HUDEP-2 (cell line): ENCODE measurements at regions not wholly inside any gene's neighbourhood (a gene's known extent, or its start where the extent isn't known, plus 50 kb on each side); places are given as distances from the start of the nearest gene placed in this dataset.
"Not testable (repeated sequence)": the region's sequence is repeated elsewhere in the genome, so short reads cannot be mapped to it uniquely, and the experiment has no call there.

Source experiments
- DNase-seq, 76 experiments: peaks; one replicate each; lab custom pipeline; 2025; ENCODE audit not compliant: unreplicated experiment in 76 of 76; lab: John Stamatoyannopoulos, UW

- no peak for DNase-seq
These were observed 120.0 kb downstream of the KCNA5 start for GRCh38 chr12:5163661-5164060.

GRCh38 chr12:5165296-5165970 is 121.8 kb downstream of the KCNA5 start:
- DNase-seq, result no peak

GRCh38 chr12:5166976-5167375 is 123.3 kb downstream of the KCNA5 start:
- no peak for DNase-seq

DNA sequence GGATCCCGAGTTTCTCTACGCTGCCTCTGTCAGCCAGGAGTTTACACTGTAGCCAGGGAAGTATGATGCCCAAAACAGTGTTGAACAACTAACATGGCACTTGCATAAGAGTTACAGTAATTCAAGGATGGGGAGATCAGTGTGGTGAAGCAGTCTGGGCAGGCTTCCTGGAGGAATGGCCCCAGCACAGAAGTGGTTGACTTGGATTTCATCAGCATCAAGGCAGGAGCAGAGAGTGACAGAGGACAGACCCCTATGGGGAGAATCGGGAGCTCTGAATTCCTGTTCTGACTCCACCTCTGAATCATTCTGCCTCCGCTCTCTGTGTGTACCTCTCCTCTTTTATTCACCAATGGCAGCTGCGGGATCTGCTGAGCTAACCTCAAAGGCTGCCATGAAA is 124.5 kb downstream of the KCNA5 start:
- no peak for DNase-seq

- no peak for DNase-seq
These were observed 127.2 kb downstream of the KCNA5 start for GRCh38 chr12:5170844-5171243.

DNA sequence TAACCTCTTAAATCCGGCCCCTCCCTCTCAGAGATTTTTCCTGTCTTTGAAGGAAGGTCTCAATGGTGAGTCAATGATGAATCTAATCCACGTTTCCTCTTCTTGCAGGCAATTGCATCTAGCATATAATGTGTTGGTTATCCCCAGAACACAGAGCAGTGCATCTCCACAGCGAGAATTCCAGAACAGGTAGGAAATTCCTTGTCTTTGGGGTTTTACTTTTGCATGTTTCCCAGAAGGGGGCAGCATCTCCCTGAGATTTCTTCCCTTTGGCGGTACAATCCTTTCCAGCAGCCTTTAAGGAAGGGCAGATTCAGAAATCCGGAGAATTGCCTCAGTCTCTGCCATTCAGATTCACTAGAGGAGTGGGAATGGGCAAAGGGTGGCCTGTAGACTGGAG is 128.0 kb downstream of the KCNA5 start:
- DNase-seq, result peak in 12 of 76 experiments; percentile 2 to 24 (median 11)

GRCh38 chr12:5172886-5173285 is 129.2 kb downstream of the KCNA5 start:
- no peak for DNase-seq

DNA sequence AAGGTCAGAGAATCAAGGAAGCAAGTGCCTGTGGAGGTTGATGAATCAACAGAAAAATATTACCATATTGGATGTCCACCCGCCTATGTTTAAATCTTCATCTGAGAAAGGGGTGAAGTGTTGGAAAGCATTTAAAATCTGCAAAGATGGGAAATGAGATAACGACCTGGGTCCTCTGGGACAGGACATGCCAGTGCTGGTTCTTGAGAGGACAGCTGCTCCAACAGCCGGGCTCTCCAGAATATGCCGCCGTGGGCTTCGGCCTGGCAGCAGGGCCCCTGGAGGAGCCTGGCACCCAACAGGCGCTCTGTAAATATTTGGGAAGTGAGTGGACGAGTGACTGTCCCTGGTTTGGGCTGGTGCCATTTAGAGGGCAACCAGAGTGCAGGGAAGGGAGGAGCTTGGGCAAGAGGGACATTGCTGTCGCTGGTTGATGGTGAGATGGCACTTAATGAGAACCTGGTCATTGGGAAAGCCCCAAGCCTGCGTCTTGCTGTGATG is 129.9 kb downstream of the KCNA5 start:
- DNase-seq, result no peak

DNA sequence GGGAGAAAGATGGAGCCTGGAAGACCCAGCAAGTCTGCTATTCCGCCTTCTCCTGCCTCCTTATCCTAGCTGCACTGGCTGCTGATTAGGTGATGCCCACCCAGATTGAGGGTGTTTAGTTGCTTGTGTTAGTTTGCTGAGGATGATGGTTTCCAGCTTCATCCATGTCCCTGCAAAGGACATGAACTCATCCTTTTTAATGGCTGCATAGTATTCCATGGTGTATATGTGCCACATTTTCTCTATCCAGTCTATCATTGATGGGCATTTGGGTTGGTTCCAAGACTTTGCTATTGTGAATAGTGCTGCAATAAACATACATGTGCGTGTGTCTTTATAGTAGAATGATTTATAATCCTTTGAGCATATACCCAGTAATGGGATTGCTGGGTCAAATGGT is 131.7 kb downstream of the KCNA5 start:
- DNase-seq, result not testable (repeated sequence)

DNA sequence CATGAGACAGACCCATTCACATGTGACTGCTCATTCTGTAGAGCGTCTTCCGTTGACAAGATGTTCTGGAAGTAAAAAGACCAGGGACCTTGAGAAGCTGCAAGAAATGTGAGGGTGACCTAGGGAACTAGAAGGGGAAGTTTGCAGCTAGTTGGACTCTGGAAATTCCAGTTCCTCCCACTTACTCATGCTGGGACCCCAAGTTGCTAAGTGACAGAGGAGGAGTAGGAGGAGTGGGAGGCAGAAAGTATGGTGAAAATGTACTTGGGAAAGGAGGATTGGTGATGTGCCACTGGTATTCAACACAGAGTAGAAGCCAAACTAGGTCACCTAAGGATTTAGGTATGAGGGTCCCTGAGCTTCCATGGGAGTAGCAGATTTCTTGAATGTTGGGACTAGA is 132.4 kb downstream of the KCNA5 start:
- no peak for DNase-seq

GRCh38 chr12:5177096-5177495 is 133.4 kb downstream of the KCNA5 start:
- peak in 1 of 76 experiments; percentile 28 for DNase-seq

GRCh38 chr12:5177731-5178130 is 134.1 kb downstream of the KCNA5 start:
- peak in 4 of 76 experiments; percentile 3 to 25 (median 11) for DNase-seq

DNA sequence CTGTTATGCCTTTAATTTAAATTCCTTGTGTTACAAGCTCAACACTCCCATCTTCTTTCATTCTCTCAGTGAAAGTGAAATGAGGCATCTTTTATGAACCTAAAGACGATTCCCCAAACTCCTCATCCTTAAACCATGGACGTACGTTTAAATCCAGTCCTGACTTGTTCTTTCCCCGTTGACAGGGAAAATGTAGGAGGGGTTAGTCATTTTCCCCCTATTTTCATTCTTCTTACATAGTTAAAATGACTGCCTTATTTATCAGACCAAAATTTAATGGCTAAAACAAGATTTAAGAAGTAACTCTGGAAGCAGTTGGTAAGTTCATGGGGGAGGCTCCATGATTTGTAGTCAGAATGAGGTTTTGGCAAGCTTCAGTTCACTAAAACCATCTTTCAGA is 134.9 kb downstream of the KCNA5 start:
- no peak for DNase-seq

GRCh38 chr12:5180496-5180895 is 136.8 kb downstream of the KCNA5 start:
- no peak for DNase-seq

GRCh38 chr12:5184186-5184585 is 140.5 kb downstream of the KCNA5 start:
- no peak for DNase-seq

- DNase-seq, result no peak
These were observed 141.9 kb downstream of the KCNA5 start for GRCh38 chr12:5185435-5186069.

- no peak for DNase-seq
These were observed 143.0 kb downstream of the KCNA5 start for GRCh38 chr12:5186715-5187114.

DNA sequence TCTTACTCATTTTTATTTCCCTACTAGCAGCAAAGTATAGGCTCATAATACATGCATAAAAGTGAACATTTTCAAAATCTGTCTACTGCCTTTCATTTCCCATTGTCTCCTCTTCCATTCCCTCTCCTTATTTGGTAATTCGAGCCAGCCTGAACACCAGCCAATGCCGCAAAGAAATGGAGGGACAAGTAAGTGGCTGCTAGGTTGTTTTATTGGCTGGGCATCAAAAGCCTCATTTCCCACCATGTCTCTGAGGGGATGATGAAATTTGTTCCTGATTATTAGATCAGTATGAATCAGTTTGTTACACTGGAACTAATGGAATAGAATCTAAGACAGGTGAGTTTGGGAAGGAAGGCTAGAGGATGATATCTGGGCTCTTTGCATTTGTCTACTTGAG is 143.5 kb downstream of the KCNA5 start:
- DNase-seq, result no peak

GRCh38 chr12:5188472-5188871 is 144.8 kb downstream of the KCNA5 start:
- DNase-seq, result no peak

- DNase-seq, result no peak
These were observed 145.5 kb downstream of the KCNA5 start for GRCh38 chr12:5189173-5189572.

DNA sequence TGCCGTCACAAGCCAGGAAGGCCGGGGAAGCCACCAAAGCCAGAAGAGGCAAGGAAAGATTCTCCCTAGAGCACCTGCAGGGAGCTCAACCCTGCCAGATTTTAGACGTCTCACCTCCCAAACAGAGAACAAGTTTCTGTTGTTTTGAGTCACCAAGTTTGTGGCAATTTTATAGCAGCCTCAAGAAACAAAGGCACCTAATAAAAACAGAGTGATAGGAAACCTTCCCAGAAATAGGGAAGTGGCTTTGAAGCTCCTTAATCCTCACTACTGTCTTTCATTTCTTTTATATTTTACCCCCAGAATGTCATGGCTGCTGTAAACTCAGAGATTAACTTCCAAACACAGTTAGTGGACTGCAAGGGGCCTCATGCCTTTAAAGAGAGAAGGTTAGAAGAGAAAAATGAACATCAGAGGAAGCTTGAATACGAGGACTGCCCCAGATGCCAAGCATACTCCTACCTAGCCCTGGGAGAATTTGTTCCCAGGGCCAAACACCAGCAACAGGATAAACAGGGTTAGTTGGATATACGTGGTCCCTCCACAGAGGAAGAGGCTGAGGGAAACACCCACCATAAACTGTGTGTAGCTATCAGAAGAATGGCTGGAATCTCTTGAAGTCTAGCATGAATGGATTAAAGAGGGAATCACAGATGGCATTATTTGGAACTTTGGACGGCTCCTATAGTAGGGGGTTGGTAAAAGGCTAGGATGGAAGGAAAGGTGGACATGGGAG is 148.3 kb downstream of the KCNA5 start:
- no peak for DNase-seq

DNA sequence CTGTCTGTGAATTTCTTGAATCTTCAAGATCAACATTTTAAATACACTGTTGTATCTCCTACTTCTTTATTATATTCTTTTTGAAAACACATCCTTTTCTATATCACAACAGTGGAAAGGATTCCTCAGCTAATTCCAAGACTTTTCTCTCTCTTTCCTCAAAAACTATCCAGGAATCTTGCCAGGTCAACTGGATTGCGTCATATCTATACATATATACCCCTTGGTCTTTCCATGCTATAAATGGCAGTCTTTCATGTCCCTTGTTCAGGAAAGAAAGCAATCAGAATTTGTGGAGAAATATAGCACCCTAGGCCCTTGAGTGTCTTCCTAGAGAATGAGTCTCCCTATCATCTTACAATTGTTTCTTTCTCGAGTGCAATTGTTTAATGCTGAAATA is 149.0 kb downstream of the KCNA5 start:
- no peak for DNase-seq
